AG20443 (cell line): ENCODE measurements at regions not wholly inside any gene's neighbourhood (a gene's known extent, or its start where the extent isn't known, plus 50 kb on each side); places are given as distances from the start of the nearest gene placed in this dataset.
"Not testable (repeated sequence)": the region's sequence is repeated elsewhere in the genome, so short reads cannot be mapped to it uniquely, and the experiment has no call there.

Source experiments
- DNase-seq: peaks from one replicate; pipeline ENCODE4 v3.0.0; 2012; ENCODE audit warnings: low spot score, mixed read lengths

- no peak for DNase-seq
Observed at GRCh38 chr1:230476622-230477003, 50.5 kb upstream of the PGBD5 start.

- not testable (repeated sequence) for DNase-seq
Observed at GRCh38 chr1:230475856-230476621, 49.9 kb upstream of the PGBD5 start.
